Endothelial cell of umbilical vein (primary cell): ENCODE measurements at regions not wholly inside any gene's neighbourhood (a gene's known extent, or its start where the extent isn't known, plus 50 kb on each side); places are given as distances from the start of the nearest gene placed in this dataset.

Experiments
- BruUV-seq: library from RNA; stranded (reverse); fragments of 400-500 nt; replicated peaks from 2 replicates; lab custom pipeline; 2021; lab: Mats Ljungman, UMichigan
- CTCF ChIA-PET: fragments of 300-600, 350-600 bp; sonication (Branson Sonifier 250); formaldehyde crosslinking; loops from one replicate; lab custom pipeline; 2021; ENCODE audit warnings: antibody characterized with exemption, inconsistent platforms; lab: Charles Lee
- POLR2A ChIA-PET: fragments of 300-600, 350-600 bp; sonication (Branson Sonifier 250); formaldehyde crosslinking; loops from one replicate; lab custom pipeline; 2021; ENCODE audit warnings: antibody characterized with exemption, inconsistent platforms; lab: Charles Lee
- DNase-seq: peaks from one replicate; pipeline ENCODE4 v3.0.0-alpha.2; 2011; ENCODE audit warnings: low read depth, low spot score
- FAIRE-seq: peaks from 2 replicates; lab custom pipeline; 2011; peaks lifted over from hg19 to GRCh38; lab: Jason Lieb, UNC
- H2AFZ ChIP-seq: 2 replicates; pipeline ENCODE4 v1.6.0; 2012; ENCODE audit warnings: low read depth, low read length, control low read depth, inconsistent platforms
- H3K27ac ChIP-seq: 2 replicates; pipeline ENCODE4 v1.5.1; 2011; ENCODE audit warnings: low read depth, mild to moderate bottlenecking, control low read depth, low read length, moderate library complexity; ENCODE audit not compliant: insufficient read depth
- H3K27me3 ChIP-seq, 2 experiments: 2 replicates each; pipeline versions ENCODE4 v1.6.0 to v1.6.1; 2011; ENCODE audit warnings: low read length in 2 of 2, mixed read lengths in 1 of 2; ENCODE audit not compliant: control insufficient read depth in 2 of 2, insufficient read depth in 2 of 2
- H3K36me3 ChIP-seq, 2 experiments: 2 replicates in 1 of 2; 3 replicates in 1 of 2; pipeline ENCODE4 v1.5.1; 2011; ENCODE audit warnings: low read length in 2 of 2, mild to moderate bottlenecking in 1 of 2, moderate library complexity in 1 of 2; ENCODE audit not compliant: control insufficient read depth in 2 of 2, insufficient read depth in 2 of 2; ENCODE audit errors: extremely low read depth in 1 of 2
- H3K4me1 ChIP-seq: 3 replicates; pipeline ENCODE4 v1.5.1; 2011; ENCODE audit warnings: mild to moderate bottlenecking, low read length; ENCODE audit not compliant: control insufficient read depth, insufficient read depth; ENCODE audit errors: extremely low read depth
- H3K4me2 ChIP-seq: 2 replicates; pipeline ENCODE4 v1.6.1; 2011; ENCODE audit warnings: low read length, control low read depth, mixed read lengths; ENCODE audit not compliant: insufficient read depth
- H3K4me3 ChIP-seq, 3 experiments: fragments of 200-600 bp in 1 of 3; sonication (generic), shearing (Covaris generic) in 1 of 3; replicated peaks in 1 of 3; 2 replicates each; pipeline ENCODE4 v1.5.1; 2011 to 2016; ENCODE audit warnings: control low read depth in 3 of 3, low read length in 3 of 3, mild to moderate bottlenecking in 2 of 3, inconsistent platforms in 1 of 3, low read depth in 1 of 3, moderate library complexity in 1 of 3; ENCODE audit not compliant: insufficient read depth in 1 of 3
- H3K79me2 ChIP-seq: 2 replicates; pipeline ENCODE4 v1.6.0; 2012; ENCODE audit warnings: low read length, inconsistent platforms; ENCODE audit not compliant: control insufficient read depth, insufficient read depth
- H3K9ac ChIP-seq: replicated peaks from 2 replicates; pipeline ENCODE3; 2011; ENCODE audit warnings: low read length, control low read depth; ENCODE audit not compliant: insufficient read depth; ENCODE audit errors: extremely low read depth
- H3K9me1 ChIP-seq: replicated peaks from 3 replicates; pipeline ENCODE4 v1.6.0; 2011; ENCODE audit warnings: mild to moderate bottlenecking, low read length; ENCODE audit not compliant: control insufficient read depth, insufficient read depth; ENCODE audit errors: extremely low read depth
- H3K9me3 ChIP-seq: replicated peaks from 2 replicates; pipeline ENCODE4 v1.5.1; 2012; ENCODE audit warnings: low read length, inconsistent platforms; ENCODE audit not compliant: control insufficient read depth, insufficient read depth
- H4K20me1 ChIP-seq: replicated peaks from 2 replicates; pipeline ENCODE3; 2011; ENCODE audit warnings: mild to moderate bottlenecking, low read length; ENCODE audit not compliant: control insufficient read depth, insufficient read depth; ENCODE audit errors: extremely low read depth
- EZH2 ChIP-seq: IDR thresholded peaks from 2 replicates; pipeline ENCODE4 v1.6.1; 2012; ENCODE audit warnings: borderline replicate concordance, low read depth, mild to moderate bottlenecking, moderate library complexity, low read length, inconsistent platforms; ENCODE audit not compliant: severe bottlenecking
- FOS ChIP-seq: IDR thresholded peaks from 2 replicates; pipeline ENCODE4 v1.6.1; 2011; ENCODE audit warnings: mild to moderate bottlenecking, low read length, moderate library complexity, borderline replicate concordance; ENCODE audit not compliant: insufficient read depth
- GATA2 ChIP-seq: IDR thresholded peaks from 2 replicates; pipeline ENCODE4 v1.7.0; 2011; ENCODE audit warnings: low read depth, mild to moderate bottlenecking, moderate library complexity, mixed read lengths, low read length; ENCODE audit not compliant: insufficient read length, insufficient read depth
- JUN ChIP-seq: IDR thresholded peaks from 2 replicates; pipeline ENCODE4 v1.6.1; 2011; ENCODE audit warnings: borderline replicate concordance, low read depth; ENCODE audit not compliant: insufficient read length, insufficient read depth
- MYC ChIP-seq: IDR thresholded peaks from one replicate; pipeline ENCODE4 v1.6.1; 2011; ENCODE audit warnings: mild to moderate bottlenecking, low read depth, low read length
- POLR2A ChIP-seq: IDR thresholded peaks from 2 replicates; pipeline ENCODE4 v1.6.1; 2012; ENCODE audit warnings: low read depth, mild to moderate bottlenecking, control low read depth, low read length
- POLR2AphosphoS5 ChIP-seq: IDR thresholded peaks from 2 replicates; pipeline ENCODE4 v1.6.1; 2012; ENCODE audit warnings: low read depth, mild to moderate bottlenecking, control low read depth, low read length, moderate library complexity; ENCODE audit not compliant: insufficient read depth
- dilution Hi-C: fragments of 300-500 bp; cut with MboI; formaldehyde crosslinking; loops from one replicate; pipeline ENCODE4 v1.15.0; 2019; ENCODE audit warnings: low sequenced_read_pairs; ENCODE audit not compliant: extremely low pct_ligation_motif_present
- intact Hi-C: fragments of 100-400 bp; cut with micrococcal nuclease; formaldehyde crosslinking; loops from one replicate; pipeline ENCODE4 v1.10.0; 2022
- TF ChIP-seq, protein P1 (sequence below): IDR thresholded peaks from 2 replicates; pipeline ENCODE4 v1.6.1; 2011; ENCODE audit not compliant: insufficient read depth, insufficient read length
- TF ChIP-seq, protein P2 (sequence below), 2 donors: IDR thresholded peaks; 1 replicate in 1 of 2; 2 replicates in 1 of 2; pipeline ENCODE4 v1.5.1; 2011; ENCODE audit warnings: low read length in 2 of 2, mild to moderate bottlenecking in 2 of 2, moderate library complexity in 2 of 2, control low read depth in 1 of 2, inconsistent platforms in 1 of 2, low read depth in 1 of 2; ENCODE audit not compliant: insufficient read depth in 1 of 2; ENCODE audit errors: extremely low read depth in 1 of 2

DNA sequence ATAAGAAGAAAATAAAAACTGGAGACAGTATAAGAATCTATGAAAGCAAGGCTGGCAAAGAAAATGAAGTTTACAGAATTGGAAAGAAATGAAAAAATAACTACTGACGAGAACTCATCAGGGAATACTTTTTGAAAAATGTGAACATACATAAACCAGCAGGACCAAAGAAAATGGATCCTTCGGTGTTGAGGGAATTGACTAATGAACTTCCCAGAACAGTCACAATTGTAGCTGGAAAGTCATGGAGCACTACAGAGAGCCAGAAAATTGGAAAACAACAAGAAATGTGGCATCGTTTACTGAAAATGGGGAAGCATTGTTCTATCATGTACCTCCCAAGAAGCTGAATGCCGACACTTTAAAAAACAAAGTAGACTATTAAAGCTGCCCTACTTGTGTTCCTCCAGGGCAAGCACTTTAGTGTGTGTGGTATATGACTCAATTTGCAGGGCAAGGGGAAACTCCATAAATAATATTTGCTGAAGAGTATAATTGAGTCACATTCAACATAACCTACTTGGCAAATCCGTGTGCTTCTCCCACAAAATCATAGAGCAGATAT is 1221.6 kb upstream of the NRXN1 start:
- Histone ChIP-seq H3K27ac (no peak overlapping the region), H4K20me1 (no peaks in the 10 kb centered on the region), H3K9me1 (no peaks in the 10 kb centered on the region), H3K4me1 (no peaks in the 10 kb centered on the region), H3K4me3 (no peak overlapping the region), H3K9ac (no peak overlapping the region), H3K4me2 (no peak overlapping the region), H2AFZ (no peak overlapping the region), H3K79me2 (no peaks in the 10 kb centered on the region), H3K36me3 (no peaks in the 10 kb centered on the region), H3K27me3 (no peaks in the 10 kb centered on the region), H3K9me3 (no peaks in the 10 kb centered on the region)
- ChIA-PET CTCF (no interaction called here), POLR2A (no interaction called here)
- FAIRE-seq (no peak), DNase-seq (no peak)
- dilution Hi-C loops, result no loop called here
- intact Hi-C loops, result no loop called here
- no TSS peak for BruUV-seq
- TF ChIP-seq POLR2AphosphoS5, result no peak
- no peak for TF ChIP-seq MYC
- no peak for TF ChIP-seq POLR2A
- TF ChIP-seq, protein P1, sequence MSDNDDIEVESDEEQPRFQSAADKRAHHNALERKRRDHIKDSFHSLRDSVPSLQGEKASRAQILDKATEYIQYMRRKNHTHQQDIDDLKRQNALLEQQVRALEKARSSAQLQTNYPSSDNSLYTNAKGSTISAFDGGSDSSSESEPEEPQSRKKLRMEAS, result no peak
- no peak for TF ChIP-seq GATA2
- TF ChIP-seq JUN, result no peak
- TF ChIP-seq, protein P2, sequence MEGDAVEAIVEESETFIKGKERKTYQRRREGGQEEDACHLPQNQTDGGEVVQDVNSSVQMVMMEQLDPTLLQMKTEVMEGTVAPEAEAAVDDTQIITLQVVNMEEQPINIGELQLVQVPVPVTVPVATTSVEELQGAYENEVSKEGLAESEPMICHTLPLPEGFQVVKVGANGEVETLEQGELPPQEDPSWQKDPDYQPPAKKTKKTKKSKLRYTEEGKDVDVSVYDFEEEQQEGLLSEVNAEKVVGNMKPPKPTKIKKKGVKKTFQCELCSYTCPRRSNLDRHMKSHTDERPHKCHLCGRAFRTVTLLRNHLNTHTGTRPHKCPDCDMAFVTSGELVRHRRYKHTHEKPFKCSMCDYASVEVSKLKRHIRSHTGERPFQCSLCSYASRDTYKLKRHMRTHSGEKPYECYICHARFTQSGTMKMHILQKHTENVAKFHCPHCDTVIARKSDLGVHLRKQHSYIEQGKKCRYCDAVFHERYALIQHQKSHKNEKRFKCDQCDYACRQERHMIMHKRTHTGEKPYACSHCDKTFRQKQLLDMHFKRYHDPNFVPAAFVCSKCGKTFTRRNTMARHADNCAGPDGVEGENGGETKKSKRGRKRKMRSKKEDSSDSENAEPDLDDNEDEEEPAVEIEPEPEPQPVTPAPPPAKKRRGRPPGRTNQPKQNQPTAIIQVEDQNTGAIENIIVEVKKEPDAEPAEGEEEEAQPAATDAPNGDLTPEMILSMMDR (IDR thresholded peaks at IDR 0.05; ENCODE audit: extremely low read depth in 1 of 2, insufficient read depth in 1 of 2, low read depth in 1 of 2, low read length in 2 of 2), result no peak
- no peak for TF ChIP-seq EZH2
- no peak for TF ChIP-seq FOS
